Natural killer cell (primary cell): ENCODE measurements at regions not wholly inside any gene's neighbourhood (a gene's known extent, or its start where the extent isn't known, plus 50 kb on each side); places are given as distances from the start of the nearest gene placed in this dataset.

ENCODE experiments used
- ATAC-seq, 3 donors: fragments of 150-1000 bp in 2 of 3; fragments of 200-7000 bp in 1 of 3; cut with Tn5 transposase; 1 replicate in 1 of 3; 2 replicates in 2 of 3; pipeline ENCODE4 v1.10.0; 2021; ENCODE audit warnings: mild to moderate bottlenecking in 2 of 3, moderate library complexity in 2 of 3
- DNase-seq, 2 donors: peaks; one replicate each; pipeline versions ENCODE4 v3.0.0 to v3.0.0-alpha.2; 2013 to 2021; ENCODE audit warnings: mixed read lengths in 1 of 2
- H3K27ac ChIP-seq: one replicate; pipeline ENCODE4 v1.5.1; 2013; ENCODE audit warnings: mild to moderate bottlenecking, low read length
- H3K27me3 ChIP-seq: one replicate; pipeline ENCODE4 v1.6.1; 2013; ENCODE audit warnings: low read length; ENCODE audit not compliant: control insufficient read depth, insufficient read depth
- H3K36me3 ChIP-seq: one replicate; pipeline ENCODE4 v1.6.1; 2013; ENCODE audit warnings: low read length; ENCODE audit not compliant: control insufficient read depth, insufficient read depth
- H3K4me1 ChIP-seq: one replicate; pipeline ENCODE4 v1.6.1; 2013; ENCODE audit warnings: low read length; ENCODE audit not compliant: control insufficient read depth, insufficient read depth
- H3K4me3 ChIP-seq: one replicate; pipeline ENCODE4 v1.5.1; 2013; ENCODE audit warnings: low read length
- H3K9me3 ChIP-seq: one replicate; pipeline ENCODE4 v1.6.1; 2013; ENCODE audit warnings: low read length; ENCODE audit not compliant: control insufficient read depth, insufficient read depth
- H3K27ac Mint-ChIP-seq, 2 donors: one replicate each; pipeline ENCODE4 v1.8.0; 2022; ENCODE audit warnings: mild to moderate bottlenecking in 2 of 2, mixed read lengths in 2 of 2, moderate library complexity in 1 of 2
- H3K27me3 Mint-ChIP-seq, 2 donors: one replicate each; pipeline ENCODE4 v1.8.0; 2022; ENCODE audit warnings: low read depth in 2 of 2, mixed read lengths in 2 of 2
- H3K36me3 Mint-ChIP-seq: one replicate; pipeline ENCODE4 v1.8.0; 2022; ENCODE audit warnings: mixed read lengths
- H3K4me1 Mint-ChIP-seq, 2 donors: one replicate each; pipeline ENCODE4 v1.8.0; 2022; ENCODE audit warnings: mixed read lengths in 2 of 2
- H3K4me3 Mint-ChIP-seq: one replicate; pipeline ENCODE4 v1.8.0; 2022; ENCODE audit warnings: mild to moderate bottlenecking, moderate library complexity, mixed read lengths
- H3K9me3 Mint-ChIP-seq, 2 donors: one replicate each; pipeline ENCODE4 v1.8.0; 2022; ENCODE audit warnings: mixed read lengths in 2 of 2
- WGBS: methylation state at CpG from one replicate; pipeline ENCODE4 v1.1.7; 2013; ENCODE audit warnings: missing lambda C conversion rate; ENCODE audit not compliant: insufficient coverage; 5-methylcytosine and 5-hydroxymethylcytosine counted together
- intact Hi-C: fragments of 100-400 bp; cut with micrococcal nuclease; formaldehyde crosslinking; loops from one replicate; pipeline ENCODE4 v1.14.2; 2022
- TF ChIP-seq, protein P1 (sequence below): fragments of 200-600 bp; IDR thresholded peaks from one replicate; pipeline ENCODE4 v1.8.0; 2022; ENCODE audit warnings: antibody characterized with exemption

DNA sequence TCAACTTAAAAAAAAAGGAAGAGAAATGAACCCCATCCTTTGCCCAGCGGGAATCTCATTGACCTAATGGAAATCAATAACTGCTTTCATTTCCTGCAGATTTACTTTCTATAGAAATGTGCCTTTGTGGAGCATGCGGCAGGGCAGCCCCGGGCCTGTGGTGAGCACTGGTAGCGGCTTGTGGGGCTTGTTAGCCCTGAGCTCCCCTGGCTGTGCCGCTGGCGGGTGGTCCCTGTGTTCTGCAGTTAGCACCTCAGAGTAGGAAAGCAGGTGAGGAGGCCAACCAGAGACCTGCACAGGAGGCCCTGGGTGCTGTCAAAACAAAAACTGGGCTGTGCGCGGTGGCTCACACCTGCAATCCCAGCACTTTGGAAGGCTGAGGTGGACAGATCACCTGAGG, 76.8 kb upstream of the CDK20 start:
- WGBS: 96% methylated on average over 8 of the region's 8 CpGs
- no peak overlapping the region for H3K27ac ChIP-seq
- no peaks in the 10 kb centered on the region for H3K36me3 ChIP-seq
- no peaks in the 10 kb centered on the region for H3K4me1 ChIP-seq
- DNase-seq (no peak), ATAC-seq (no peak)
- H3K4me3 Mint-ChIP-seq: no peak overlapping the region
- H3K9me3 Mint-ChIP-seq: no peaks in the 10 kb centered on the region
- peaks cover 0 to 15% of the 10 kb centered on the region in 2 donors for H3K4me1 Mint-ChIP-seq
- no peak overlapping the region for H3K4me3 ChIP-seq
- H3K27me3 Mint-ChIP-seq: no peaks in the 10 kb centered on the region
- H3K36me3 Mint-ChIP-seq: no peaks in the 10 kb centered on the region
- no peaks in the 10 kb centered on the region for H3K9me3 ChIP-seq
- H3K27me3 ChIP-seq: no peaks in the 10 kb centered on the region
- TF ChIP-seq, protein P1, sequence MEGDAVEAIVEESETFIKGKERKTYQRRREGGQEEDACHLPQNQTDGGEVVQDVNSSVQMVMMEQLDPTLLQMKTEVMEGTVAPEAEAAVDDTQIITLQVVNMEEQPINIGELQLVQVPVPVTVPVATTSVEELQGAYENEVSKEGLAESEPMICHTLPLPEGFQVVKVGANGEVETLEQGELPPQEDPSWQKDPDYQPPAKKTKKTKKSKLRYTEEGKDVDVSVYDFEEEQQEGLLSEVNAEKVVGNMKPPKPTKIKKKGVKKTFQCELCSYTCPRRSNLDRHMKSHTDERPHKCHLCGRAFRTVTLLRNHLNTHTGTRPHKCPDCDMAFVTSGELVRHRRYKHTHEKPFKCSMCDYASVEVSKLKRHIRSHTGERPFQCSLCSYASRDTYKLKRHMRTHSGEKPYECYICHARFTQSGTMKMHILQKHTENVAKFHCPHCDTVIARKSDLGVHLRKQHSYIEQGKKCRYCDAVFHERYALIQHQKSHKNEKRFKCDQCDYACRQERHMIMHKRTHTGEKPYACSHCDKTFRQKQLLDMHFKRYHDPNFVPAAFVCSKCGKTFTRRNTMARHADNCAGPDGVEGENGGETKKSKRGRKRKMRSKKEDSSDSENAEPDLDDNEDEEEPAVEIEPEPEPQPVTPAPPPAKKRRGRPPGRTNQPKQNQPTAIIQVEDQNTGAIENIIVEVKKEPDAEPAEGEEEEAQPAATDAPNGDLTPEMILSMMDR: no peak
- intact Hi-C loops: no loop called here
- no peak overlapping the region for H3K27ac Mint-ChIP-seq

DNA sequence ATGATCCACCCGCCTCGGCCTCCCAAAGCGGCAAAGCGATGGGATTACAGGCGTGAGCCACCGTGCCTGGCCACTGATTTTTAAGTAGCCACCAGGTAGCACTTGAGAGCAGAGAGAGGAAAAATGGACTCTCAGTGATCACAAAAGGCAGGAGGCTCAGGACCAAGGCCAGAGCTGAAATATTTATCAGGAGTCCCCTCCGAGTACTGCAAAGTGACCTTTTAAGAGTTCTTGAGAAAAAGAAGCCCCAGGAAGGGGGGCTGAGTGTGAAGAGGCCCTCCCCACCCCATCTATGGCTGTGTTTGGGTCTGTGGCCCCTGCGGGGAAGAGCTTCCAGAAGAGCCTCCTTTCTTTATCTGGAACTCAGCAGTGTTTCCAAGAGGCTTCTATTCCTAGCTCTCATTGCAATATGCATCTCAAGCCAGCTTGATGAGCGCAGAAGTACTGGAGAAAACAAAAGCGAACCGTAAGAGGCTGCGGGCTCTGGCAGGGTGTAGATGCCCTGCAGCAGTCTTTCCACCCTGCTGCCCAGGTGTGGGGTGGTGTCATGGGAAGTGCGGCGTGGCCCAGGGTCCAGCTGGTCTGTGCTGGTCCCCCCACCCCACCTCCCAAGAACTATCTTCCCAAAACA, 75.5 kb upstream of the CDK20 start:
- Histone ChIP-seq H3K4me3 (no peak overlapping the region), H3K9me3 (peaks cover 4% of the 10 kb centered on the region), H3K36me3 (no peaks in the 10 kb centered on the region), H3K27me3 (no peaks in the 10 kb centered on the region), H3K27ac (no peak overlapping the region), H3K4me1 (no peaks in the 10 kb centered on the region)
- no peak overlapping the region for H3K4me3 Mint-ChIP-seq
- no peak for DNase-seq
- WGBS: 94% methylated on average over 14 of the region's 14 CpGs
- peaks cover 0 to 15% of the 10 kb centered on the region in 2 donors for H3K4me1 Mint-ChIP-seq
- ATAC-seq: no peak
- H3K9me3 Mint-ChIP-seq: no peaks in the 10 kb centered on the region
- H3K27me3 Mint-ChIP-seq: no peaks in the 10 kb centered on the region
- TF ChIP-seq, protein P1: no peak
- no peak overlapping the region for H3K27ac Mint-ChIP-seq
- intact Hi-C loops: no loop called here
- no peaks in the 10 kb centered on the region for H3K36me3 Mint-ChIP-seq

DNA sequence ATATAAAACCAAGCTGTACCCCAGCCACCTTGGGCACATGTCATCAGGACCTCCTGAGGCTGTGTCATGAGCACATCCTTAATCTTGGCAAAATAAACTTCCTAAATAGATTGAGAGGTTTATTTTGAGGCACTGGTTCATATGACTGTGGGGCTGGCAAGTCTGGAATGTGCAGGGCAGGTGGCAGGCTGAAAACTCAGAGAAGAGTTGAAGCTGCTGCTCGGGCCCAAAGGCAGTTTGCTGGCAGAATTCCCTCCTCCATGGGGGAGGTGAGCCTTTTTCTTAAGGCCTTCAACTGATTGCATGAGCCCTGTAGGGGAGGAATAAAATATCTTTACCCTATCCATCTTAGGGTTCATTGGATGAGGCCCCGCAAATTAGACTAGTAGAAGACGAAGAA, 72.2 kb upstream of the CDK20 start:
- Mint-ChIP-seq H3K27ac (no peak overlapping the region), H3K36me3 (peaks cover 7% of the 10 kb centered on the region), H3K27me3 (no peaks in the 10 kb centered on the region), H3K4me3 (no peak overlapping the region), H3K4me1 (peaks cover 0 to 6% of the 10 kb centered on the region in 2 donors), H3K9me3 (peaks cover 5 to 8% of the 10 kb centered on the region in 2 donors)
- Histone ChIP-seq H3K4me1 (no peaks in the 10 kb centered on the region), H3K27ac (no peak overlapping the region), H3K4me3 (no peak overlapping the region), H3K27me3 (no peaks in the 10 kb centered on the region), H3K36me3 (no peaks in the 10 kb centered on the region), H3K9me3 (peaks cover 19% of the 10 kb centered on the region)
- intact Hi-C loops: no loop called here
- TF ChIP-seq, protein P1: no peak
- 75% methylated on average over 3 of the region's 3 CpGs for WGBS
- DNase-seq: no peak
- ATAC-seq: no peak

DNA sequence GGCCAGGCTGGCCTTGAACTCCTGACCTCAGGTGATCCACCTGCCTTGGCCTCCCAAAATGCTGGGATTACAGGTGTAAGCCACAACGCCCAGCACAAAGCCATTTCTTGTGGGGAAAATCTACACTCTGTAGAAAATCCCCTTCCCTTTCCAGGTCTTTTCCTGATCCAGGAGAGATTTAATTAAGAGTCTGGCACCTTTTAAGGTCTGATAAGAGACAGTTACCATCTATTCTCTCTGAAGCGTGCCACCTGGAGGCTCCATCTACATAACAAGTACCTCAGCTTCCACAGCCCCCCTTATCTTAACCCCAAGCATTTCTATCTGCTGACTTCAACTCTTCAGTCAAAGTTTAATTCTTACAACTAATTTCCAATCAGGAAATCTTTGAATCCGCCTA, 71.4 kb upstream of the CDK20 start:
- Histone ChIP-seq H3K36me3 (no peaks in the 10 kb centered on the region), H3K4me1 (no peaks in the 10 kb centered on the region), H3K27ac (no peak overlapping the region), H3K9me3 (peaks cover 19% of the 10 kb centered on the region), H3K27me3 (no peaks in the 10 kb centered on the region), H3K4me3 (no peak overlapping the region)
- H3K4me3 Mint-ChIP-seq: no peak overlapping the region
- intact Hi-C loops: no loop called here
- peaks cover 0 to 6% of the 10 kb centered on the region in 2 donors for H3K4me1 Mint-ChIP-seq
- TF ChIP-seq, protein P1: no peak
- 88% methylated on average over 3 of the region's 3 CpGs for WGBS
- no peaks in the 10 kb centered on the region for H3K27me3 Mint-ChIP-seq
- H3K36me3 Mint-ChIP-seq: peaks cover 7% of the 10 kb centered on the region
- H3K9me3 Mint-ChIP-seq: peaks cover 5 to 8% of the 10 kb centered on the region in 2 donors
- H3K27ac Mint-ChIP-seq: no peak overlapping the region
- no peak for ATAC-seq
- DNase-seq: no peak
